HepG2 (cell line): ENCODE measurements at regions not wholly inside any gene's neighbourhood (a gene's known extent, or its start where the extent isn't known, plus 50 kb on each side); places are given as distances from the start of the nearest gene placed in this dataset.

Experiments used
- ATAC-seq: fragments of 200-7000 bp; cut with Tn5 transposase; 3 replicates; pipeline ENCODE4 v1.9.1; 2020; ENCODE audit warnings: mild to moderate bottlenecking, moderate library complexity
- BruUV-seq: library from RNA; stranded (reverse); fragments of 400-500 nt; replicated peaks from 2 replicates; lab custom pipeline; 2021; lab: Mats Ljungman, UMichigan
- CTCF ChIA-PET: fragments of 300-600 bp; formaldehyde crosslinking; extraction: SDS; loops from one replicate; lab custom pipeline; 2021; ENCODE audit warnings: low total read pairs, inconsistent platforms, low intra/inter-chr PET ratio; lab: Yijun Ruan, JAX
- POLR2A ChIA-PET: fragments of 350-600 bp; sonication (Branson Sonifier 250); formaldehyde crosslinking; loops from one replicate; lab custom pipeline; 2020; ENCODE audit warnings: antibody characterized with exemption, inconsistent platforms; lab: Yijun Ruan, JAX
- DNase-seq: peaks from one replicate; pipeline ENCODE4 v3.0.0-alpha.2; 2015; ENCODE audit warnings: low spot score
- FAIRE-seq: peaks from 3 replicates; lab custom pipeline; 2011; peaks lifted over from hg19 to GRCh38; lab: Jason Lieb, UNC
- H2AFZ ChIP-seq: one replicate; pipeline ENCODE4 v1.6.1; 2011; ENCODE audit warnings: low read length, inconsistent platforms
- H3K27ac ChIP-seq: fragments of 300-600 bp; 3 replicates; pipeline ENCODE4 v1.8.0; 2011; ENCODE audit warnings: mixed run types, mild to moderate bottlenecking, mixed read lengths, low read length, inconsistent platforms; ENCODE audit not compliant: insufficient read depth; ENCODE audit errors: extremely low read length
- H3K27me3 ChIP-seq, 2 experiments: fragments of 200-600 bp in 1 of 2; 2 replicates in 1 of 2; 3 replicates in 1 of 2; pipeline versions ENCODE4 v1.6.0 to v1.8.0; 2011; ENCODE audit warnings: low read length in 2 of 2, mild to moderate bottlenecking in 2 of 2, moderate library complexity in 2 of 2, inconsistent platforms in 1 of 2; ENCODE audit not compliant: insufficient read depth in 2 of 2, control insufficient read depth in 1 of 2
- H3K36me3 ChIP-seq, 2 experiments: fragments of 200-600 bp in 1 of 2; replicated peaks in 1 of 2; 2 replicates in 1 of 2; 3 replicates in 1 of 2; pipeline versions ENCODE4 v1.5.1 to v1.8.0; 2011; ENCODE audit warnings: low read length in 2 of 2, inconsistent platforms in 1 of 2; ENCODE audit not compliant: insufficient read depth in 2 of 2, control insufficient read depth in 1 of 2
- H3K4me1 ChIP-seq: 2 replicates; pipeline ENCODE4 v1.5.1; 2012; ENCODE audit warnings: low read length, inconsistent platforms; ENCODE audit not compliant: insufficient read depth
- H3K4me2 ChIP-seq: 2 replicates; pipeline ENCODE4 v1.6.0; 2011; ENCODE audit warnings: low read depth, low read length, inconsistent platforms
- H3K4me3 ChIP-seq, 3 experiments: fragments of 200-600 bp in 1 of 3; sonication (generic), shearing (Covaris generic) in 1 of 3; replicated peaks in 1 of 3; 2 replicates each; pipeline ENCODE4 v1.5.1; 2011 to 2016; ENCODE audit warnings: low read length in 3 of 3, inconsistent platforms in 2 of 3, low read depth in 2 of 3, mild to moderate bottlenecking in 2 of 3, control low read depth in 1 of 3, mixed read lengths in 1 of 3; ENCODE audit not compliant: insufficient read depth in 1 of 3
- H3K79me2 ChIP-seq: one replicate; pipeline ENCODE4 v1.6.1; 2011; ENCODE audit warnings: low read length, inconsistent platforms; ENCODE audit not compliant: insufficient read depth
- H3K9ac ChIP-seq: 2 replicates; pipeline ENCODE4 v1.6.0; 2011; ENCODE audit warnings: mild to moderate bottlenecking, low read depth, low read length, inconsistent platforms; ENCODE audit not compliant: insufficient read depth
- H3K9me3 ChIP-seq: 2 replicates; pipeline ENCODE4 v1.5.1; 2012; ENCODE audit warnings: mild to moderate bottlenecking, low read length
- H4K20me1 ChIP-seq: 2 replicates; pipeline ENCODE4 v1.6.0; 2011; ENCODE audit warnings: inconsistent platforms, mild to moderate bottlenecking, low read length, moderate library complexity; ENCODE audit not compliant: insufficient read depth
- FOXK1 ChIP-seq: sonication (generic); formaldehyde crosslinking; IDR thresholded peaks from 2 replicates; pipeline ENCODE4 v1.4.0; 2020; ENCODE audit warnings: low read depth, missing genetic modification reagents, borderline replicate concordance
- HDAC6 ChIP-seq: fragments of 200-600 bp; sonication (generic); IDR thresholded peaks from 2 replicates; pipeline ENCODE4 v1.7.0; 2017; ENCODE audit warnings: mild to moderate bottlenecking, antibody characterized with exemption, low read length, low read depth
- HMGXB4 ChIP-seq, 2 experiments: sonication (generic) in 1 of 2; formaldehyde crosslinking in 1 of 2; IDR thresholded peaks; 2 replicates each; pipeline versions ENCODE4 v1.4.0 to v1.6.1; 2018 to 2020; ENCODE audit warnings: missing genetic modification reagents in 2 of 2, borderline replicate concordance in 1 of 2, low read depth in 1 of 2, mild to moderate bottlenecking in 1 of 2, missing biosample characterization in 1 of 2
- KLF11 ChIP-seq: IDR thresholded peaks from 2 replicates; pipeline ENCODE4 v1.6.1; 2016; ENCODE audit warnings: missing compliant biosample characterization
- PRMT3 ChIP-seq: sonication (generic); formaldehyde crosslinking; IDR thresholded peaks from 2 replicates; pipeline ENCODE4 v1.8.1; 2022; ENCODE audit warnings: low read depth, mild to moderate bottlenecking, moderate library complexity, missing genetic modification reagents, borderline replicate concordance
- RBM22 ChIP-seq: fragments of 200-400 bp; formaldehyde crosslinking; optimal IDR thresholded peaks from 2 replicates; pipeline ENCODE3; 2017; ENCODE audit warnings: mild to moderate bottlenecking, low read length, moderate library complexity
- STAG1 ChIP-seq: sonication (generic); formaldehyde crosslinking; IDR thresholded peaks from 2 replicates; pipeline ENCODE4 v1.4.0; 2020; ENCODE audit warnings: missing genetic modification reagents
- SUZ12 ChIP-seq: fragments of 150-350 bp; IDR thresholded peaks from 2 replicates; pipeline ENCODE4 v1.6.1; 2014; ENCODE audit warnings: low read depth, low read length
- TCF7 ChIP-seq: sonication (generic); IDR thresholded peaks from 2 replicates; pipeline ENCODE4 v1.6.1; 2016; ENCODE audit warnings: antibody characterized with exemption, low read depth
- ZBTB42 ChIP-seq: sonication (generic); formaldehyde crosslinking; IDR thresholded peaks from 2 replicates; pipeline ENCODE4 v1.5.0; 2020; ENCODE audit warnings: mild to moderate bottlenecking, missing genetic modification reagents
- ZNF326 ChIP-seq: sonication (generic); formaldehyde crosslinking; IDR thresholded peaks from 2 replicates; pipeline ENCODE4 v1.4.0; 2020; ENCODE audit warnings: missing genetic modification reagents, borderline replicate concordance
- ZNF557 ChIP-seq: sonication (generic); formaldehyde crosslinking; IDR thresholded peaks from 2 replicates; pipeline ENCODE4 v1.4.0; 2020; ENCODE audit warnings: missing genetic modification reagents
- ZNF614 ChIP-seq: IDR thresholded peaks from 2 replicates; pipeline ENCODE4 v1.6.1; 2018; ENCODE audit warnings: missing biosample characterization, missing genetic modification reagents, inconsistent platforms, borderline replicate concordance
- WGBS: methylation state at CpG from one replicate; pipeline ENCODE4 v1.1.6; 2017; ENCODE audit warnings: low lambda C conversion rate; 5-methylcytosine and 5-hydroxymethylcytosine counted together
- in situ Hi-C: cut with HindIII; loops from 2 replicates; pipeline ENCODE4 v1.10.0; 2017; ENCODE audit warnings: low pct_unique_long_range_greater_than_20kb; ENCODE audit not compliant: extremely low pct_ligation_motif_present
- intact Hi-C: fragments of 100-400 bp; cut with micrococcal nuclease; formaldehyde crosslinking; loops from one replicate; pipeline ENCODE4 v1.10.0; 2022; ENCODE audit not compliant: unreplicated experiment
- TF ChIP-seq, protein P1 (sequence below): sonication (generic); formaldehyde crosslinking; IDR thresholded peaks from 2 replicates; pipeline ENCODE4 v1.5.0; 2020; ENCODE audit warnings: mild to moderate bottlenecking, missing genetic modification reagents, borderline replicate concordance
- TF ChIP-seq, protein P2 (sequence below): IDR thresholded peaks from 2 replicates; pipeline ENCODE4 v1.6.1; 2016; ENCODE audit warnings: low read depth, borderline replicate concordance

DNA sequence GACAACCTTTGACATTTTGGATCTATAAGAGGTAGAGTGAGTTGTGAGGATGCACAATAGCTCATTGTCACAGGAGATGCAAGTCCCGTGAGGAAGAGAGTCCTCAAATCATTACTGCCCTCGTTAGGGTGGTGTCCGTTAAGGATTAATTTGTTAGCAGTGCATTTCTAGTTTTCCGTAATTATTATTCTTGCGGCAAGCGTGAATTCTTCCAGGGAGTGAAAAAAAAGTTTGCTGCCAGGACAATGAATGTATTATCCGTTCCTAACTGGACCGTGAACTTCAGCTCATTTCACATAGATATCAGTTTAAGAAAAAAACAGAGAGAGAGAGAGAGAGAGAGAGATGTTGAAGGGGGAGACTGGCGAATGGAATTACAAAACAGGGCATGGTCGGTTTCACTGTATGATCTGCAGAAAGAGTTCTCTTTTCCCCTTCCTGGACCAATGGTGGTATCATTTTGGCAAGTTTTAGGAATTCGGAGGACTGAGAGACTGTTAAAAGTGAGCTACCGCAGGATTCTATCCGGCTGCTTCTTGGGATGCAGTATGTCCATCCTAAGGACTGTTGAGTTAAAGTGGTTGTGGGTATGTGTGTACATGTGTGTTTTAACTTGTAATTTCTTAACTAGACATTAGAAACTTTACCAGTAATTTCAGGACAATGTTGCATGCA is 216.0 kb upstream of the NFIA start:
- Histone ChIP-seq H2AFZ (no peak overlapping the region), H3K4me1 (peaks cover 7% of the 10 kb centered on the region; the same call in 1 of the 2 replicates), H3K36me3 (no peaks in the 10 kb centered on the region), H3K4me2 (no peak overlapping the region), H4K20me1 (no peaks in the 10 kb centered on the region), H3K27ac (no peak overlapping the region), H3K79me2 (no peaks in the 10 kb centered on the region), H3K4me3 (no peak overlapping the region), H3K27me3 (peaks cover 3 to 21% of the 10 kb centered on the region in 2 experiments), H3K9me3 (no peaks in the 10 kb centered on the region), H3K9ac (no peak overlapping the region)
- in situ Hi-C loops, result no loop called here
- 13% methylated on average over 13 of the region's 13 CpGs for WGBS
- ChIA-PET POLR2A (no interaction called here), CTCF (no interaction called here)
- no peak for FAIRE-seq
- BruUV-seq, result no TSS peak
- no peak for DNase-seq
- intact Hi-C loops, result no loop called here
- no peak for ATAC-seq
- TF ChIP-seq TCF7 (no peak), SUZ12 (no peak), STAG1 (no peak), FOXK1 (no peak), ZNF557 (CRISPR knock-in tag) (no peak), ZNF326 (CRISPR knock-in tag) (no peak), KLF11 (no peak), HDAC6 (no peak), RBM22 (no peak), PRMT3 (CRISPR knock-in tag) (no peak), ZBTB42 (CRISPR knock-in tag) (no peak), ZNF614 (CRISPR knock-in tag) (no peak), HMGXB4 (CRISPR knock-in tag; IDR thresholded peaks at IDR 0.05; ENCODE audit: borderline replicate concordance in 1 of 2, low read depth in 1 of 2) (no peak)
- TF ChIP-seq, protein P1, sequence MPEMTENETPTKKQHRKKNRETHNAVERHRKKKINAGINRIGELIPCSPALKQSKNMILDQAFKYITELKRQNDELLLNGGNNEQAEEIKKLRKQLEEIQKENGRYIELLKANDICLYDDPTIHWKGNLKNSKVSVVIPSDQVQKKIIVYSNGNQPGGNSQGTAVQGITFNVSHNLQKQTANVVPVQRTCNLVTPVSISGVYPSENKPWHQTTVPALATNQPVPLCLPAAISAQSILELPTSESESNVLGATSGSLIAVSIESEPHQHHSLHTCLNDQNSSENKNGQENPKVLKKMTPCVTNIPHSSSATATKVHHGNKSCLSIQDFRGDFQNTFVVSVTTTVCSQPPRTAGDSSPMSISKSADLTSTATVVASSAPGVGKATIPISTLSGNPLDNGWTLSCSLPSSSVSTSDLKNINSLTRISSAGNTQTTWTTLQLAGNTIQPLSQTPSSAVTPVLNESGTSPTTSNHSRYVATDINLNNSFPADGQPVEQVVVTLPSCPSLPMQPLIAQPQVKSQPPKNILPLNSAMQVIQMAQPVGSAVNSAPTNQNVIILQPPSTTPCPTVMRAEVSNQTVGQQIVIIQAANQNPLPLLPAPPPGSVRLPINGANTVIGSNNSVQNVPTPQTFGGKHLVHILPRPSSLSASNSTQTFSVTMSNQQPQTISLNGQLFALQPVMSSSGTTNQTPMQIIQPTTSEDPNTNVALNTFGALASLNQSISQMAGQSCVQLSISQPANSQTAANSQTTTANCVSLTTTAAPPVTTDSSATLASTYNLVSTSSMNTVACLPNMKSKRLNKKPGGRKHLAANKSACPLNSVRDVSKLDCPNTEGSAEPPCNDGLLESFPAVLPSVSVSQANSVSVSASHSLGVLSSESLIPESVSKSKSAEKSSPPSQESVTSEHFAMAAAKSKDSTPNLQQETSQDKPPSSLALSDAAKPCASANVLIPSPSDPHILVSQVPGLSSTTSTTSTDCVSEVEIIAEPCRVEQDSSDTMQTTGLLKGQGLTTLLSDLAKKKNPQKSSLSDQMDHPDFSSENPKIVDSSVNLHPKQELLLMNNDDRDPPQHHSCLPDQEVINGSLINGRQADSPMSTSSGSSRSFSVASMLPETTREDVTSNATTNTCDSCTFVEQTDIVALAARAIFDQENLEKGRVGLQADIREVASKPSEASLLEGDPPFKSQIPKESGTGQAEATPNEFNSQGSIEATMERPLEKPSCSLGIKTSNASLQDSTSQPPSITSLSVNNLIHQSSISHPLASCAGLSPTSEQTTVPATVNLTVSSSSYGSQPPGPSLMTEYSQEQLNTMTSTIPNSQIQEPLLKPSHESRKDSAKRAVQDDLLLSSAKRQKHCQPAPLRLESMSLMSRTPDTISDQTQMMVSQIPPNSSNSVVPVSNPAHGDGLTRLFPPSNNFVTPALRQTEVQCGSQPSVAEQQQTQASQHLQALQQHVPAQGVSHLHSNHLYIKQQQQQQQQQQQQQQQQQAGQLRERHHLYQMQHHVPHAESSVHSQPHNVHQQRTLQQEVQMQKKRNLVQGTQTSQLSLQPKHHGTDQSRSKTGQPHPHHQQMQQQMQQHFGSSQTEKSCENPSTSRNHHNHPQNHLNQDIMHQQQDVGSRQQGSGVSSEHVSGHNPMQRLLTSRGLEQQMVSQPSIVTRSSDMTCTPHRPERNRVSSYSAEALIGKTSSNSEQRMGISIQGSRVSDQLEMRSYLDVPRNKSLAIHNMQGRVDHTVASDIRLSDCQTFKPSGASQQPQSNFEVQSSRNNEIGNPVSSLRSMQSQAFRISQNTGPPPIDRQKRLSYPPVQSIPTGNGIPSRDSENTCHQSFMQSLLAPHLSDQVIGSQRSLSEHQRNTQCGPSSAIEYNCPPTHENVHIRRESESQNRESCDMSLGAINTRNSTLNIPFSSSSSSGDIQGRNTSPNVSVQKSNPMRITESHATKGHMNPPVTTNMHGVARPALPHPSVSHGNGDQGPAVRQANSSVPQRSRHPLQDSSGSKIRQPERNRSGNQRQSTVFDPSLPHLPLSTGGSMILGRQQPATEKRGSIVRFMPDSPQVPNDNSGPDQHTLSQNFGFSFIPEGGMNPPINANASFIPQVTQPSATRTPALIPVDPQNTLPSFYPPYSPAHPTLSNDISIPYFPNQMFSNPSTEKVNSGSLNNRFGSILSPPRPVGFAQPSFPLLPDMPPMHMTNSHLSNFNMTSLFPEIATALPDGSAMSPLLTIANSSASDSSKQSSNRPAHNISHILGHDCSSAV, result no peak
- TF ChIP-seq, protein P2, sequence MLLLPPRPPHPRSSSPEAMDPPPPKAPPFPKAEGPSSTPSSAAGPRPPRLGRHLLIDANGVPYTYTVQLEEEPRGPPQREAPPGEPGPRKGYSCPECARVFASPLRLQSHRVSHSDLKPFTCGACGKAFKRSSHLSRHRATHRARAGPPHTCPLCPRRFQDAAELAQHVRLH (CRISPR knock-in tag), result no peak
